ENCODE measurements at regions not wholly inside any gene's neighbourhood (a gene's known extent, or its start where the extent isn't known, plus 50 kb on each side); places are given as distances from the start of the nearest gene placed in this dataset.

GRCh38 chr1:75984781-75985180 is 52.6 kb upstream of the ASB17 start:
- DNase-seq (ENCODE audit: low read depth in 2 of 2, low spot score in 1 of 2), result no peak

GRCh38 chr1:75985827-75986226 is 53.6 kb upstream of the ASB17 start:
- DNase-seq (ENCODE audit: low read depth in 2 of 2, low spot score in 1 of 2), result no peak

- DNase-seq (ENCODE audit: low read depth in 2 of 2, low spot score in 1 of 2), result no peak
Measured at GRCh38 chr1:75986478-75986877, 54.3 kb upstream of the ASB17 start.

- DNase-seq (ENCODE audit: low read depth in 2 of 2, low spot score in 1 of 2), result no peak
Measured at GRCh38 chr1:75989121-75989520, 56.9 kb upstream of the ASB17 start.

GRCh38 chr1:75990686-75991085 is 58.5 kb upstream of the ASB17 start:
- no peak for DNase-seq (ENCODE audit: low read depth in 2 of 2, low spot score in 1 of 2)

- DNase-seq (ENCODE audit: low read depth in 2 of 2, low spot score in 1 of 2), result peak; percentile 15 to 38
Measured at GRCh38 chr1:75991497-75992114, 59.4 kb upstream of the ASB17 start.

GRCh38 chr1:75992312-75992711 is 60.1 kb upstream of the ASB17 start:
- DNase-seq (ENCODE audit: low read depth in 2 of 2, low spot score in 1 of 2), result no peak

GRCh38 chr1:75993661-75994060 is 61.5 kb upstream of the ASB17 start:
- DNase-seq (ENCODE audit: low read depth in 2 of 2, low spot score in 1 of 2), result no peak

- no peak for DNase-seq (ENCODE audit: low read depth in 2 of 2, low spot score in 1 of 2)
Measured at GRCh38 chr1:75996196-75996595, 64.0 kb upstream of the ASB17 start.

- DNase-seq (ENCODE audit: low read depth in 2 of 2, low spot score in 1 of 2), result no peak
Measured at GRCh38 chr1:75999034-75999433, 66.8 kb upstream of the ASB17 start.

GRCh38 chr1:76003946-76004345 is 70.6 kb upstream of the ST6GALNAC3 start:
- DNase-seq (ENCODE audit: low read depth in 2 of 2, low spot score in 1 of 2), result no peak

GRCh38 chr1:76005765-76006164 is 68.8 kb upstream of the ST6GALNAC3 start:
- DNase-seq (ENCODE audit: low read depth in 2 of 2, low spot score in 1 of 2), result no peak

- no peak for DNase-seq (ENCODE audit: low read depth in 2 of 2, low spot score in 1 of 2)
Measured at GRCh38 chr1:76006234-76006633, 68.3 kb upstream of the ST6GALNAC3 start.

- no peak for DNase-seq (ENCODE audit: low read depth in 2 of 2, low spot score in 1 of 2)
Measured at GRCh38 chr1:76010802-76011201, 63.7 kb upstream of the ST6GALNAC3 start.

- DNase-seq (ENCODE audit: low read depth in 2 of 2, low spot score in 1 of 2), result no peak
Measured at GRCh38 chr1:76012341-76013205, 62.0 kb upstream of the ST6GALNAC3 start.

- no peak for DNase-seq (ENCODE audit: low read depth in 2 of 2, low spot score in 1 of 2)
Measured at GRCh38 chr1:76013206-76013581, 61.4 kb upstream of the ST6GALNAC3 start.

- no peak for DNase-seq (ENCODE audit: low read depth in 2 of 2, low spot score in 1 of 2)
Measured at GRCh38 chr1:76015478-76016103, 59.0 kb upstream of the ST6GALNAC3 start.

- DNase-seq (ENCODE audit: low read depth in 2 of 2, low spot score in 1 of 2), result no peak
Measured at GRCh38 chr1:76018045-76018444, 56.5 kb upstream of the ST6GALNAC3 start.

- no peak for DNase-seq (ENCODE audit: low read depth in 2 of 2, low spot score in 1 of 2)
Measured at GRCh38 chr1:76021846-76022245, 52.7 kb upstream of the ST6GALNAC3 start.

- DNase-seq (ENCODE audit: low read depth in 2 of 2, low spot score in 1 of 2), result no peak
Measured at GRCh38 chr1:76023669-76024435, 50.7 kb upstream of the ST6GALNAC3 start.

All from stimulated activated CD8-positive, alpha-beta memory T cell treated with anti-CD3 and anti-CD28 coated beads, Interleukin-4, amount 100 ng/mL, for 4 hours (primary cell).